A673 (cell line): ENCODE measurements at regions not wholly inside any gene's neighbourhood (a gene's known extent, or its start where the extent isn't known, plus 50 kb on each side); places are given as distances from the start of the nearest gene placed in this dataset.

Experiments used
- BruUV-seq: library from RNA; stranded (reverse); fragments of 400-500 nt; replicated peaks from 2 replicates; lab custom pipeline; 2021; lab: Mats Ljungman, UMichigan
- CTCF ChIA-PET: fragments of 300-600 bp; sonication (Branson Sonifier 250); formaldehyde crosslinking; loops from one replicate; lab custom pipeline; 2022; ENCODE audit warnings: antibody characterized with exemption; lab: Charles Lee
- POLR2A ChIA-PET: fragments of 300-600 bp; sonication (Branson Sonifier 250); formaldehyde crosslinking; loops from one replicate; lab custom pipeline; 2022; ENCODE audit warnings: antibody characterized with exemption; ENCODE audit not compliant: low non-redundant PET; lab: Charles Lee
- DNase-seq: peaks from one replicate; pipeline ENCODE4 v3.0.0-alpha.2; 2015; ENCODE audit warnings: low spot score
- H3K27ac ChIP-seq: fragments of 200-600 bp; sonication (generic); 2 replicates; pipeline ENCODE4 v1.5.1; 2016; ENCODE audit warnings: mixed run types, low read depth, mild to moderate bottlenecking, mixed read lengths, antibody characterized with exemption, low read length; ENCODE audit not compliant: poor library complexity, severe bottlenecking
- H3K27me3 ChIP-seq: fragments of 200-600 bp; sonication (generic); replicated peaks from 2 replicates; pipeline ENCODE4 v1.6.1; 2017; ENCODE audit warnings: mixed run types, low read depth, mild to moderate bottlenecking, mixed read lengths, antibody characterized with exemption, low read length; ENCODE audit not compliant: insufficient read depth, poor library complexity
- H3K36me3 ChIP-seq: fragments of 200-600 bp; sonication (generic); 2 replicates; pipeline ENCODE4 v1.6.1; 2016; ENCODE audit warnings: mixed run types, mild to moderate bottlenecking, mixed read lengths, antibody characterized with exemption, low read length; ENCODE audit not compliant: insufficient read depth, poor library complexity, severe bottlenecking
- H3K4me1 ChIP-seq: fragments of 200-600 bp; sonication (generic); 2 replicates; pipeline ENCODE4 v1.6.1; 2017; ENCODE audit warnings: mixed run types, mild to moderate bottlenecking, mixed read lengths, antibody characterized with exemption, low read length; ENCODE audit not compliant: insufficient read depth, poor library complexity, severe bottlenecking
- H3K4me3 ChIP-seq: fragments of 200-600 bp; sonication (generic); 2 replicates; pipeline ENCODE4 v1.5.1; 2016; ENCODE audit warnings: low read depth, mixed run types, mild to moderate bottlenecking, mixed read lengths, low read length; ENCODE audit not compliant: poor library complexity, severe bottlenecking
- H3K9me3 ChIP-seq: fragments of 200-600 bp; sonication (generic); 2 replicates; pipeline ENCODE4 v1.6.1; 2016; ENCODE audit warnings: mixed run types, low read depth, mild to moderate bottlenecking, mixed read lengths, antibody characterized with exemption, low read length; ENCODE audit not compliant: poor library complexity, severe bottlenecking
- EZH2 ChIP-seq: fragments of 200-600 bp; sonication (generic); IDR thresholded peaks from 2 replicates; pipeline ENCODE4 v1.6.1; 2017; ENCODE audit warnings: borderline replicate concordance, low read depth, mild to moderate bottlenecking, mixed read lengths, antibody characterized with exemption, low read length; ENCODE audit not compliant: poor library complexity, severe bottlenecking
- intact Hi-C: fragments of 100-400 bp; cut with micrococcal nuclease; formaldehyde crosslinking; loops from one replicate; pipeline ENCODE4 v1.10.0; 2022; ENCODE audit not compliant: unreplicated experiment
- TF ChIP-seq, protein P1 (sequence below): fragments of 300-800, 200-600 bp; sonication (generic); conservative IDR thresholded peaks from 2 replicates; pipeline ENCODE4 v1.5.1; 2017; ENCODE audit warnings: low read depth, mild to moderate bottlenecking, antibody characterized with exemption, low read length, moderate library complexity, mixed read lengths

DNA sequence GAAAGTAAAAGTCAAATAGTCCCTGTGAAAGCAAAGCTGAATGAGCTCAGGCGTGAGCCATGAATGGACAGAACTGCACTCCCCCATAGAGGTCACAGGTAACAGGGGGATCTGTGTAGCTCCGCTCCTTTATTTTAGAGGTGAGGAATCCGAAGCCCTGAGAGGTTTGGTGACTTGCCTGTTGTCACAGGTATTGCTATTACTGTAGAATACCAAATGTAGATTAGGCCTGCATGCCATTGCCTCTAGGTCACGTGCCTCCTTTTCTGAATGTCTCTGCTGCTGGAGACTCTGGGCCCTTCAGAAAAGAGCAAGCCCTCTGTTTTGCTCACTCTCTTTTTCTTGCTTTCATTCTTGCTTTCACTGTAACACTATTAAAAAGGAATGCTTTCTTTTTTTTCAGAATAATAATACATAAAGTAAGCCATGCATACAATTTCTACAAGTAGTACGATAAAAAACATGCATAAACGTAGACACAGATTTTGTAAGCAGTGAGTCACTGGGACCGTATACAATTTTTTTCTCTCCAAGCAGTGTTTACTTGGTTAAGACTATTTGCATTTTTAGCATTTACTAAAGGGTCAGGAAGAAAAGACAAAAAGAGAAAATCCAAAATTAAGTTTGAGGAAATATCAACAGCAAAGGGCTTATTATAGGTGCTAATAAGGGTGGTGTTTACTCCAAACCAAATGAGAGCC, 568.7 kb upstream of the ADAMTS16 start:
- H3K4me3 ChIP-seq: no peak overlapping the region
- TF ChIP-seq, protein P1, sequence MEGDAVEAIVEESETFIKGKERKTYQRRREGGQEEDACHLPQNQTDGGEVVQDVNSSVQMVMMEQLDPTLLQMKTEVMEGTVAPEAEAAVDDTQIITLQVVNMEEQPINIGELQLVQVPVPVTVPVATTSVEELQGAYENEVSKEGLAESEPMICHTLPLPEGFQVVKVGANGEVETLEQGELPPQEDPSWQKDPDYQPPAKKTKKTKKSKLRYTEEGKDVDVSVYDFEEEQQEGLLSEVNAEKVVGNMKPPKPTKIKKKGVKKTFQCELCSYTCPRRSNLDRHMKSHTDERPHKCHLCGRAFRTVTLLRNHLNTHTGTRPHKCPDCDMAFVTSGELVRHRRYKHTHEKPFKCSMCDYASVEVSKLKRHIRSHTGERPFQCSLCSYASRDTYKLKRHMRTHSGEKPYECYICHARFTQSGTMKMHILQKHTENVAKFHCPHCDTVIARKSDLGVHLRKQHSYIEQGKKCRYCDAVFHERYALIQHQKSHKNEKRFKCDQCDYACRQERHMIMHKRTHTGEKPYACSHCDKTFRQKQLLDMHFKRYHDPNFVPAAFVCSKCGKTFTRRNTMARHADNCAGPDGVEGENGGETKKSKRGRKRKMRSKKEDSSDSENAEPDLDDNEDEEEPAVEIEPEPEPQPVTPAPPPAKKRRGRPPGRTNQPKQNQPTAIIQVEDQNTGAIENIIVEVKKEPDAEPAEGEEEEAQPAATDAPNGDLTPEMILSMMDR: no peak
- no peak for TF ChIP-seq EZH2
- intact Hi-C loops: no loop called here
- H3K4me1 ChIP-seq: no peaks in the 10 kb centered on the region
- no peak for DNase-seq
- no peaks in the 10 kb centered on the region for H3K27me3 ChIP-seq
- no TSS peak for BruUV-seq
- no peak overlapping the region for H3K27ac ChIP-seq
- ChIA-PET CTCF (no interaction called here), POLR2A (no interaction called here)
- peaks cover 20% of the 10 kb centered on the region for H3K9me3 ChIP-seq
- no peaks in the 10 kb centered on the region for H3K36me3 ChIP-seq

DNA sequence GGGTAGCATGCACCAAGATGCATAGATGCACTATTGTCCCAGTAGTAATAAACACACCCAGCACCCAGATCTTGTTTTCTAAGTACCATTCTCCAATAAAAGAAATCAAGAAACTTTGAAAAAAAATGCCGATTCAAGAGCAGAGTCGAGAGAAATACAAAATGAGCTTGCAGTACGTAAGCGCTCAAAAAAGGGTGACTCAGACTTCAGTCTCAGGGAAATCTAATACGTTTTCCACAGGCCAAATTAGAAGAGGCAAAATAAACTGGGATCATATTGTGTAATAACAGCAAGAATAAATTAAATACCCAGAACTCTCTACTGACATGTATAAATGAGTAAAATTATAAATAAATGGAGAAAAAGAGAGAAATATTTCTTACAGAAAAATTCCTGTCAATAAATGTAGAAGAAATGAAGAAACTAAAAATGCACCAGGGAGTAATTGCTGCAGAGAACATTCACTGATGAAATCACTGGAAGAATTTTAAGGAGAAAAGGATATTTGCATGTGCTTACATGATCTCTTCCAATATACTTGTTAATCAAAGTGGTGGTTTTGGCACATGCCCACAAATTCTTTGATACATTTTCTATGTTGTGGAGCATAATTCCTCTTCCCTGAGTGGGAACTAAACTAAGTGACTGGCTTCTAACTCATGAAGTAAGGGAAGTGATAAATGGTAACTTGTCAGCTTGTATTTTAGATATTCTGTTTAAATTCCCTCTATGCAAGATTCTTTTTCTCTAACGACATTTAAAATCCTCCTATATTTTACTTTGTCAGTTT, 567.6 kb upstream of the ADAMTS16 start:
- DNase-seq: no peak
- no peaks in the 10 kb centered on the region for H3K36me3 ChIP-seq
- POLR2A ChIA-PET: no interaction called here

DNA sequence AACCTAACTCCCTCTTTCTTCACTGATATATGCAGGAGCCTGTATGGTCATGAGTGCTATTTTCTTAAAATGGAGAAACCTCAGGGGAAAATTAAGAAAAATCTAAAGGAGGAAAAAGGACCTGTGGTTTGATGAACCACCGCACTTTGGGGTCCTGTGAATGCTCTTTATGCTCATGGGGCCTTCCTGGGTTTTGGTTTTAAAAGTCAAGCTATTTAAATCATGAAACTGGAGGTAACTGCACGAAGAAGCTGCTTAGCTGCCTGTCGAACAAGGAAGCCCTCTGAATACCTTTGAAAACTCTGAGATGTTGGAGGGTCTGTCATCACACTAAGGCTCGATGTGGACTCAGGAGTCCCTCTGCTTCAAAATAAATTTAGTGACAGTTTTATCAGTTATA, 564.5 kb upstream of the ADAMTS16 start:
- Histone ChIP-seq H3K27me3 (no peaks in the 10 kb centered on the region), H3K9me3 (peaks cover 13% of the 10 kb centered on the region), H3K4me3 (no peak overlapping the region), H3K27ac (no peak overlapping the region), H3K36me3 (no peaks in the 10 kb centered on the region), H3K4me1 (no peaks in the 10 kb centered on the region)
- intact Hi-C loops: no loop called here
- no peak for TF ChIP-seq EZH2
- TF ChIP-seq, protein P1: no peak
- DNase-seq: no peak
- CTCF ChIA-PET: no interaction called here
- POLR2A ChIA-PET: no interaction called here
- no TSS peak for BruUV-seq

More for the DNA sequence above, 567.6 kb upstream of the ADAMTS16 start:
- H3K9me3 ChIP-seq: peaks cover 18% of the 10 kb centered on the region
- no peak overlapping the region for H3K27ac ChIP-seq
- intact Hi-C loops: no loop called here
- H3K4me3 ChIP-seq: no peak overlapping the region
- no peaks in the 10 kb centered on the region for H3K4me1 ChIP-seq
- TF ChIP-seq, protein P1: no peak
- no peak for TF ChIP-seq EZH2
- H3K27me3 ChIP-seq: no peaks in the 10 kb centered on the region
- CTCF ChIA-PET: no interaction called here
- no TSS peak for BruUV-seq
